H1 (cell line): ENCODE measurements at regions not wholly inside any gene's neighbourhood (a gene's known extent, or its start where the extent isn't known, plus 50 kb on each side); places are given as distances from the start of the nearest gene placed in this dataset.

Experiments used
- ASH2L ChIP-seq: fragments of 200-600, 300-600 bp; sonication (generic); IDR thresholded peaks from one replicate; pipeline ENCODE4 v1.7.1; 2017; ENCODE audit warnings: low read length
- E2F6 ChIP-seq: IDR thresholded peaks from 2 replicates; pipeline ENCODE4 v1.6.1; 2012; ENCODE audit warnings: inconsistent platforms
- EGR1 ChIP-seq: IDR thresholded peaks from 2 replicates; pipeline ENCODE4 v1.6.1; 2011; ENCODE audit warnings: low read depth, low read length, borderline replicate concordance
- RBBP5 ChIP-seq: IDR thresholded peaks from 2 replicates; pipeline ENCODE4 v1.7.1; 2012; ENCODE audit warnings: low read depth, mild to moderate bottlenecking, inconsistent platforms, low read length, moderate library complexity, borderline replicate concordance
- TAF7 ChIP-seq: optimal IDR thresholded peaks from 2 replicates; pipeline ENCODE3; 2011; ENCODE audit warnings: low read depth, mild to moderate bottlenecking, inconsistent platforms, low read length, moderate library complexity, borderline replicate concordance
- USF2 ChIP-seq: IDR thresholded peaks from 2 replicates; pipeline ENCODE4 v1.6.1; 2011; ENCODE audit warnings: low read length, improper control_type of control experiment

- TF ChIP-seq E2F6 (no peak), USF2 (no peak), RBBP5 (no peak), TAF7 (no peak), ASH2L (no peak), EGR1 (no peak)
These were observed 449.7 kb upstream of the TRIB2 start (continued) for GRCh38 chr2:12267042-12267441.
